ENCODE measurements at regions not wholly inside any gene's neighbourhood (a gene's known extent, or its start where the extent isn't known, plus 50 kb on each side); places are given as distances from the start of the nearest gene placed in this dataset.
"Not testable (repeated sequence)": the region's sequence is repeated elsewhere in the genome, so short reads cannot be mapped to it uniquely, and the experiment has no call there.

DNA sequence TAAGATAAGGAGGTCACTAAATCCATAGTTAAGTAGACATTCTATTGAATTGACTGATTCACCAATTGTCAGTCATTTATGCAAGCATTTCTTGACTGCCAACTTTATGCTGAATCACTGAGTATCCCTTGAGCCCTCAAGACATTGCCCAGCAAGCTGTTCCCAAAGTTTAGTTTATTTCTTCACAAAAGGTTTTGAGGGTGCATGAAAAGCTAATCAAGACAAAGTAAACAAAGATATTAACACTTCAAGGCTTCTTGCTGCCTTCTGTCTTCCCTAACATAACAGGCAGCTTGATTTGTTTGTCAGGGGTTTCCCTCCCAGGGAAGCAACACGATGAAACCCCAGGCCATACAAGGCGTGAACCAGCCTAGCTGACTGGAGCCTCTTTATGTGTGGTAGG lies 374.4 kb downstream of the SPRY2 start:
- ChIA-PET CTCF (no interaction called here), POLR2A (no interaction called here)
- no peaks in the 10 kb centered on the region for H3K4me1 Mint-ChIP-seq
- no peak overlapping the region for H3K4me3 Mint-ChIP-seq
- no peaks in the 10 kb centered on the region for H3K36me3 Mint-ChIP-seq (ENCODE audit: low read depth)
- H3K9me3 Mint-ChIP-seq = peaks cover 5% of the 10 kb centered on the region
- DNase-seq = no peak
- H3K27me3 Mint-ChIP-seq = no peaks in the 10 kb centered on the region
- no peak overlapping the region for H3K27ac Mint-ChIP-seq

DNA sequence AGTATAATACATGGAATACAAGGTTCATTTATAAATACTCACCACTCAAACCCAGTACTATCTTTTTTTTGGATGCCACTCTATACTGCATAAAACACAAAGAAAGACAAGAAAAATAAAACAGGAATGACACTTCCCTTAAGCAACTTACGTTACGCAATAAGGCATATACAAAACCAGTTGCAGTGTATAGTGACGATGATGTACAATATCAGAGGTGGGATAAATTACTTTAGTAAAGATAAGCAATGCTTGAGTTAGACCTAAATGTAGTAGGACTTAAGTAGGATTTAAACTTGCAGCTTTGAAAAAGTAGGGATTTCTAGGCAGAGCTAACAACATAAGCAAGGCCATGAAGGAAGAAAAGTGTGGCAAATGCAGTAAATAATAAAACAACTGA lies 374.9 kb downstream of the SPRY2 start:
- DNase-seq = no peak
- H3K4me1 Mint-ChIP-seq = no peaks in the 10 kb centered on the region
- no peak overlapping the region for H3K4me3 Mint-ChIP-seq
- peaks cover 5% of the 10 kb centered on the region for H3K9me3 Mint-ChIP-seq
- CTCF ChIA-PET = no interaction called here
- H3K36me3 Mint-ChIP-seq (ENCODE audit: low read depth) = no peaks in the 10 kb centered on the region
- no peaks in the 10 kb centered on the region for H3K27me3 Mint-ChIP-seq
- no peak overlapping the region for H3K27ac Mint-ChIP-seq
- POLR2A ChIA-PET = no interaction called here

- no peak for DNase-seq
Measured at GRCh38 chr13:79946556-79946955, 394.4 kb downstream of the SPRY2 start.

DNA sequence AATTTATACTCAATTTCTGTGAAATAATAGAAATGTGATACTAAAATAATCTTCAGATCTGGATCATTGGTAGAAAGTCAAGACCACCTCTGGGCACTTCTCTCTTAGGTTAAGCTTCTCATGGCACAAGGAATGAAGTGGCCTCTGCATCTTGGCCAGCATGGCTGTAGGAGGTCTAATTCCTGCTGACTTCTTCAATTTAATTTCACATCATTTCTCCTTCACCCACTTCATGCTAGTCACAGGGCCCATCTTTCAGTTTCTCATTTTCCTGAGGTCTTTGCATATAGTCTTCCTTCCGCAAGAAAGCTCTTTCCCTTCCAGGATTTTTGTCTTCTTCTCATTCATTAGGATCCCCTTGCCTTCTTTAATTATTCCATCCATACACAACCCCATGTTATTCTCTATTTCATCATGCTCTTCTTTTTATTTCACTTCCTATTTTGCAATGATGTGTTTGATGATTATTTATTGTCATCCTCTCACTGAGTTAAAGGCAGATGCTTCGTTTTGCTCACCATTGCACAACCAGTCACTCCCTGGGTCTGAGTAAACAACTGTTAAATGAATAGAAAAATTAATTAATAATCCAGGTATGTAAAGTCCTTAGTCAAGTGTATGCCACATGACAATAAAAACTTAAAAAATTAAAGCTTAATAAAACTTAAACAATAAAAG lies 397.4 kb downstream of the SPRY2 start:
- ChIA-PET POLR2A (no interaction called here), CTCF (no interaction called here)
- H3K4me3 Mint-ChIP-seq = no peak overlapping the region
- no peak overlapping the region for H3K27ac Mint-ChIP-seq
- H3K36me3 Mint-ChIP-seq (ENCODE audit: low read depth) = no peaks in the 10 kb centered on the region
- no peaks in the 10 kb centered on the region for H3K9me3 Mint-ChIP-seq
- H3K4me1 Mint-ChIP-seq = no peaks in the 10 kb centered on the region
- H3K27me3 Mint-ChIP-seq = no peaks in the 10 kb centered on the region
- DNase-seq = no peak

More at GRCh38 chr13:79946556-79946955, 394.4 kb downstream of the SPRY2 start:
- Mint-ChIP-seq H3K27ac (no peak overlapping the region), H3K4me1 (no peaks in the 10 kb centered on the region), H3K9me3 (no peaks in the 10 kb centered on the region), H3K4me3 (no peak overlapping the region), H3K36me3 (ENCODE audit: low read depth) (no peaks in the 10 kb centered on the region), H3K27me3 (no peaks in the 10 kb centered on the region)
- POLR2A ChIA-PET = no interaction called here
- CTCF ChIA-PET = no interaction called here

DNA sequence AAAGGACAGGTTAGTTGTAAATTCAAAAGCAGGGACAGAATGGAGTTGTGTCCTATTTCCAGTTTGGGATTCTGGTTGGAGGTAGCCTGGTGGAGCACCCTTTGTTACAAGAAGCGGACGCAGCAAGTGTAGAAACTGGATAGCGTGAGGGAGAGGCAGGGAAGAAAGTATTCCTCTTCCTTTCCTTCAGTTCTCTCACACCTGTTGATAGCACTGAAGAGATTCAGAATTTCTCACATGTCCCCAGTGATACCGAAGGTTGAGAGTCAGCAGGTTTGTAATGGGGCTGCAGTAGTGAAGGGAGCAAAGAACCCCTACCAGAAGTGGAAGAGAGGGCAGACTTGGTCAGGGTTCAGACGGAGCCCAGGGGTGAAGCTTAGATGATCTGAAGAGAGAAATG lies 399.2 kb downstream of the SPRY2 start:
- Mint-ChIP-seq H3K9me3 (no peaks in the 10 kb centered on the region), H3K36me3 (ENCODE audit: low read depth) (no peaks in the 10 kb centered on the region), H3K27me3 (no peaks in the 10 kb centered on the region), H3K4me1 (no peaks in the 10 kb centered on the region), H3K4me3 (no peak overlapping the region), H3K27ac (no peak overlapping the region)
- ChIA-PET POLR2A (no interaction called here), CTCF (no interaction called here)
- no peak for DNase-seq

- Mint-ChIP-seq H3K27ac (no peak overlapping the region), H3K9me3 (no peaks in the 10 kb centered on the region), H3K27me3 (no peaks in the 10 kb centered on the region), H3K4me3 (no peak overlapping the region), H3K36me3 (ENCODE audit: low read depth) (no peaks in the 10 kb centered on the region), H3K4me1 (no peaks in the 10 kb centered on the region)
- ChIA-PET POLR2A (no interaction called here), CTCF (no interaction called here)
- DNase-seq = no peak
Measured at GRCh38 chr13:79939689-79940088, 401.2 kb downstream of the SPRY2 start.

DNA sequence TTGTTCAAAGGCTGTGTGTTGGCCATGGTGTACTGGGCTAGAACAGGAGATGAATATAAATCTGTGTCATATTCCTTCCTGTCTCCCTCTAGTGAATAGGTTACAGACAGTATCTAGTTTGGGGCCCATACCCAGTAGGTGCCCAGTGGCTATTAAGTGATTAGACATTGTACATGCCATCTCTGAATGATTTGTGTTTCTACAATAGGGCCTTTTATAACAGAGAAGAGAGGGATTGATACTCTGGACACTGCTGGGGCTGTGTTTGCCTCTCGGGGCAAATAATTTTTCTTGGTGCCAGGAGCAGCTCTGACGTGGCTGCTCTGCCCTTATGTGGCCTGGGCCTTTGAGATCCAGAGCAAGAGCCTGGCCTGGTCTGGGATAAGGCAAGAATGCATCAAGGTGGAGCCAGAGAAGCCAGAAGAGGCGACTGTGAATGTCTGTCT lies 403.1 kb downstream of the SPRY2 start:
- no peak overlapping the region for H3K4me3 Mint-ChIP-seq
- H3K4me1 Mint-ChIP-seq = no peaks in the 10 kb centered on the region
- H3K36me3 Mint-ChIP-seq (ENCODE audit: low read depth) = no peaks in the 10 kb centered on the region
- no peak overlapping the region for H3K27ac Mint-ChIP-seq
- ChIA-PET CTCF (no interaction called here), POLR2A (no interaction called here)
- no peaks in the 10 kb centered on the region for H3K9me3 Mint-ChIP-seq
- H3K27me3 Mint-ChIP-seq = no peaks in the 10 kb centered on the region
- no peak for DNase-seq

DNA sequence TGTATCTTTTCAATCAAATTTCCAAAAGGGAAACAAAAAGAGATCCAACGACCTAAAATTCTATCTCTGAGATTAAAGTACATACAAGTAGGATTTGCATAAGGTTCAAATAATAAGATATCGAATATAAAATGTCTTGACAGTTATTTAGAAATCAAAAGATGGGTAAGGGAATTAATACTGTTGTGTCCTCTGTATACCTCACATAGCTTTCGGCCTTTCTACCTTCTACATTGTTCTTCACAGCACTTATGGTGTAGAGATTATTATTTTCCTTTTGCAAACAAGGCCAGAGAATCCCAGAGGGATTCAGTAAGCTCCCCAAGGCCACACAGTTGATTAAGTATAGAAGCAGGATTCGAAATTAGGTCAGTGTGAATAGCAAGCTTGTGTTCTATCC lies 403.6 kb downstream of the SPRY2 start:
- Mint-ChIP-seq H3K4me3 (no peak overlapping the region), H3K27ac (no peak overlapping the region), H3K4me1 (no peaks in the 10 kb centered on the region), H3K9me3 (no peaks in the 10 kb centered on the region), H3K27me3 (no peaks in the 10 kb centered on the region), H3K36me3 (ENCODE audit: low read depth) (no peaks in the 10 kb centered on the region)
- no peak for DNase-seq
- CTCF ChIA-PET = no interaction called here
- POLR2A ChIA-PET = no interaction called here

DNA sequence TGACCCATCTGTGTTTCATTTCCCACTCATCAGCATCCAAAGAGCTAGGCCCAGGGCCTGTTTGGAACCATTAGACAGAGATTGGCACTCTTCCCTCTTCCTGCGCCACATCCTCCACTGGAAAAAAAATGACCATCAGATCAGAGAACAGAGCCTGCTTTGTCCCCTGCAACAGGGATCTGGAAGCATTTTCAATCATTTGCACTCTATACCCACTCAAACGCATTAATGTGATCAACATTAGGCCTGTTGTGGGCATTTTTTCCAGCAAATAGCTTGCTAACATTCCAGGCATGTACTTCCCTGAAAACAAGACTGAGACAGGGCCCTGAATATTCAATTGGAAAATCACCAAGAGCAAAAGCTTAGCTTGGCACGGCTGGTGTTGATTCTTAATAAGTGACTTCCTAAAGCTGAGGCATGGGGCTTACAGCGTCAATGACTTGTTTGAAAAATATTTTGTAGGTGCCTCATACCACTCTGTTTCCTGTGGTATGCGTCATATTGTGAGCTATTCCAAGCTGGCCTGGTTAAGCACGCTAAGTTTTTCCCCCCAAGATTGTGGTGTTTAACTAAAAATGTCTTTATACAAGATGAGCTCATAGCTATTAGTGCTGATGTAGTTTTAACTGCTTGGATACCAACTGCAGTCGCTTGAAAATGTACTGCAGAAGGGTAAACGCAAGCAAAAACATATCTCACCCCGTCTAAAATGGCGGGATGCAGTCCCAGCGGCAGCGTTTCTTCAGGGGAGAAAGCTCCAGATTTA lies 404.4 kb downstream of the SPRY2 start:
- POLR2A ChIA-PET = no interaction called here
- H3K36me3 Mint-ChIP-seq (ENCODE audit: low read depth) = no peaks in the 10 kb centered on the region
- no peak for DNase-seq
- no peak overlapping the region for H3K4me3 Mint-ChIP-seq
- no peaks in the 10 kb centered on the region for H3K27me3 Mint-ChIP-seq
- CTCF ChIA-PET = no interaction called here
- no peaks in the 10 kb centered on the region for H3K9me3 Mint-ChIP-seq
- no peak overlapping the region for H3K27ac Mint-ChIP-seq
- H3K4me1 Mint-ChIP-seq = no peaks in the 10 kb centered on the region

DNA sequence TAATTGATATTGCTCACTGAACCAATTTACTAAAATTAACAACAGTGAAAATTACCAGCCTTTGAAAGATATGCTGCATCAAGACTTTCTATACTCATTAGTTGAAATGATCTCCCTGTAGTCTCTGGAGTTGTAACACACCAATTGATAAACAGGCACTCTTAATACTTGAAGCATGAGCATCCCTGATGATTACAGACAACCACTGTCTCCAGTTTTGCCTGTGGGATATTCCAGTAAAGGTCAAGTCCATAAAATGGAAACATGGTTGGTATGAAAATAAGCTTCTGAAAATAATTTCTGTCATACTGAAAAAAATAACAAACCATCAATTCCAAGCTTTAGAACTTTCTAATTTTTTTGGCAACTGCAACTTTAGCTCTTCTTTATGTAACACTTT lies 405.8 kb downstream of the SPRY2 start:
- Mint-ChIP-seq H3K4me3 (no peak overlapping the region), H3K9me3 (no peaks in the 10 kb centered on the region), H3K27me3 (no peaks in the 10 kb centered on the region), H3K4me1 (no peaks in the 10 kb centered on the region), H3K36me3 (ENCODE audit: low read depth) (no peaks in the 10 kb centered on the region), H3K27ac (no peak overlapping the region)
- CTCF ChIA-PET = no interaction called here
- no peak for DNase-seq
- POLR2A ChIA-PET = no interaction called here

DNA sequence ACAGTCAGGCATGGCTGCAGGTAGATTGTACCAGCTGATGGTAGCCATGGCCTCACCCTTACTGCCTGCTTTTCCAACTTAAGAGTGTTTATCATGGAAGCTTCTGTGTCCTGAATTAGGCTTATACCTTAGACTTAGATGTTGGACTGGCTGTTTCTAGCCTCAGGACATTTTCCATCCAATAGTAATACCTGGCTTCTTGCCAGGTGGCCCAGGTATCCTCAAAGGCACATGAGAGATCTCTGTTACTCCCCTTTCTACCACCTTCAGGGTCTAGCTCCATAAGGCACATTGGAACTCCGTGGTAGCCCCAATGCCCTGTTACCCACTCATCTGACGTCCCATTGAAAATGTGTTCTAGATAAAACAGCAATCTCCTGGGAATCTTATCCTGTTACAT lies 407.5 kb downstream of the SPRY2 start:
- Mint-ChIP-seq H3K4me3 (no peak overlapping the region), H3K4me1 (no peaks in the 10 kb centered on the region), H3K36me3 (ENCODE audit: low read depth) (no peaks in the 10 kb centered on the region), H3K27me3 (no peaks in the 10 kb centered on the region), H3K27ac (no peak overlapping the region), H3K9me3 (no peaks in the 10 kb centered on the region)
- no peak for DNase-seq
- POLR2A ChIA-PET = no interaction called here
- CTCF ChIA-PET = no interaction called here

- no peaks in the 10 kb centered on the region for H3K27me3 Mint-ChIP-seq
- DNase-seq = no peak
- CTCF ChIA-PET = no interaction called here
- no peak overlapping the region for H3K4me3 Mint-ChIP-seq
- H3K4me1 Mint-ChIP-seq = no peaks in the 10 kb centered on the region
- no peak overlapping the region for H3K27ac Mint-ChIP-seq
- H3K36me3 Mint-ChIP-seq (ENCODE audit: low read depth) = no peaks in the 10 kb centered on the region
- POLR2A ChIA-PET = no interaction called here
- H3K9me3 Mint-ChIP-seq = no peaks in the 10 kb centered on the region
Measured at GRCh38 chr13:79932556-79932955, 408.4 kb downstream of the SPRY2 start.

GRCh38 chr13:79923973-79924556 lies 416.9 kb downstream of the SPRY2 start:
- DNase-seq; H3K9me3 Mint-ChIP-seq; H3K4me1 Mint-ChIP-seq; H3K36me3 Mint-ChIP-seq (ENCODE audit: low read depth); CTCF ChIA-PET; H3K4me3 Mint-ChIP-seq; H3K27me3 Mint-ChIP-seq; H3K27ac Mint-ChIP-seq; POLR2A ChIA-PET: not testable (repeated sequence)

DNA sequence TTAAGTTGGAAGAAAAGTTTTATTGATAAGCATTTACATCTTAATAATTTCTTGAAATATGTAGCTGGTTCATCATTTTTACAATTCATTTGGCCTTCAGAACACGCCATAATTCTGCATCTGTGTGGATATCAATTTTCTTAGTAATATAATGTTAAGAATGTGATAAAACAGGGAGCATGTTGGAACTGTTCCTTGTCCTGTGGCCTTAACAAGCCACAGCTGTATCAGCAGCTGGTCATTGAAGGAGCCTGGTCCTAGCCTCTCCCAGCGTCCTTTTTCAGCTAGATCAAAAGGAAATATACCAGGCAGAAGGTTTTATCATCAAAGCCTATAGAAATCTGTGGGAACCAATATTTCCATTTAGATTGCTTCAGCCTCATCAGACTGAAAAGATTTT lies 421.8 kb downstream of the SPRY2 start:
- CTCF ChIA-PET = no interaction called here
- Mint-ChIP-seq H3K4me3 (no peak overlapping the region), H3K4me1 (no peaks in the 10 kb centered on the region)

More for the DNA sequence above, 421.8 kb downstream of the SPRY2 start:
- DNase-seq = no peak
- POLR2A ChIA-PET = no interaction called here
- H3K36me3 Mint-ChIP-seq (ENCODE audit: low read depth) = no peaks in the 10 kb centered on the region
- H3K27me3 Mint-ChIP-seq = no peaks in the 10 kb centered on the region
- H3K27ac Mint-ChIP-seq = no peak overlapping the region
- H3K9me3 Mint-ChIP-seq = peaks cover 3% of the 10 kb centered on the region
